GM21526 (cell line): ENCODE measurements at regions not wholly inside any gene's neighbourhood (a gene's known extent, or its start where the extent isn't known, plus 50 kb on each side); places are given as distances from the start of the nearest gene placed in this dataset.
"Not testable (repeated sequence)": the region's sequence is repeated elsewhere in the genome, so short reads cannot be mapped to it uniquely, and the experiment has no call there.

Experiments
- ATAC-seq: cut with Tn5 transposase; IDR thresholded peaks from one replicate; pipeline ENCODE4 v1.9.1; 2021; ENCODE audit warnings: moderate library complexity; ENCODE audit not compliant: unreplicated experiment, low FRiP score

DNA sequence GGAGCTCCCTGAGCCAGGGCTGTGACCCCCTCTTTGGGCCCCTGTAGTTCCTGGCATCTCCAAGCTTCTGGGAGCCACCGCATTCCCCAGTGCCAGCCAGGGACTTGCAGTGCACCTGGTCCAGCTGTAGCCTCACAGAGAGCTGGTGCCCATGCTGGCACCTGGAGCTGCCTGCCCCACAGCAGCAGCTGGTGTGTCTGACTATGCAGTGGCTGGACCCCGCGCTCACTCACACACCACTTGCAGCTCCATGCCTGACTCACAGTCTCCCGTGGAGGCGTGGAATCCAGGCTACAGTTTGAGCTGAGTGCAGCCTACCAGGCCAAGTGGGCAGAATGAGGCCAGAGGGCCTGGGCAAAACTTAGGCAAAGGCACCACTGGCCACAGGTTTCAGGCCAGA is 102.2 kb upstream of the NAMPT start:
- ATAC-seq = no peak

DNA sequence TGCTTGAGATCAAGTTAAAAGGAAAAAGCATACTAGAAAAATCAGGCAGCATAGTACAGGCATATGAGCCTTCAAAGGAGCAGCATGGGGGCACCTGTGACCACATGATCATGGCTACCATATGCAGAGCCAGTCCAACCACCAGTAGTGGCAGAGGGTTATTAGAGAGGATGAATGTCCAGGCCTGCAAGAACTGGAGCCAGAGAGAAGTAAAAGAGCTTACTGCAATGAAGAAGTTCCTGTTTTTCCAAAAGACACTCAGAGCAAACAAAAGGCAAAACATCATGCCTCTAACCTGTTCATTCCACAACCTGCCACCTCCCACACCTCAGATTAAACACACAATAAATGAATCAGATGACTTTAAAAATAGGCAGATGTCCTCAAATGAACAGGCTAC is 99.6 kb upstream of the NAMPT start:
- ATAC-seq = no peak

DNA sequence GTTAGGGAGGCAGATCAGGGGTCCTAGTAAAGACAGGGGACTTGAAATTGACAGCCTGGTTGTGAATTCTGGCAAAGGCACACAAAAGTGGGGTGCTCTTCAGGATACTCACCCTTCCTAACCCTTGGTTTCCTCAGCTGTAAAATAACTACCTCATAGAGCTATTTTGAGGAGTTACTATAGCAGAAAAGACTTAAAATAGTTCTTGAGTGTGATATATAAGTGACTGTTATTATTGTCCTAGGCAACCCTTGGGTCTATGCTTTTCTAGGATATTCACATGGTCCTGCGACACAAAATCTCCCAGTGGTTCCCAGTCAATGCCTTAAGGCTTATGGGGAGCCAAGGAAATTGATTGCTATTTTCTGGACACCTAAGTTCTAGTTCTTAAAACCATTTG is 98.1 kb upstream of the NAMPT start:
- ATAC-seq = no peak

DNA sequence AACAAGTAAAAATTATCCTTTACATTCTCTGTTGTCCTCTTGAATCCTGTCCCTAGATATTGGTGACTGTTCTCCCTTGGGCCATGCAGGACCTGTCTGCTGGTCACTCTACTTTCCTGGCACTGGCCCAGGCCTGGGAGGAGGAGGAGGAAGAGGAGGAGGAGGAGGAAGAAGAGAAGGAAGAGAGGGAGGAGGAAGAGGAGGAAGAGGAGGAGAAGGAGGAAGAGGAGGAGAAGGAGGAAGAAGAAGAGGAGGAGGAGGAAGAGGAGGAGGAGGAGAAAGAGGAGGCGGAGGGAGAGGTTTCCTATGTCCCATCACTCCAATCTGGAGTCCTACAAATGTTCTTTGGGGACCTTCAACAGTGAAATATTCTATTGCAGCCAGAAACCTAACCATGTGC is 97.3 kb upstream of the NAMPT start:
- no peak for ATAC-seq

DNA sequence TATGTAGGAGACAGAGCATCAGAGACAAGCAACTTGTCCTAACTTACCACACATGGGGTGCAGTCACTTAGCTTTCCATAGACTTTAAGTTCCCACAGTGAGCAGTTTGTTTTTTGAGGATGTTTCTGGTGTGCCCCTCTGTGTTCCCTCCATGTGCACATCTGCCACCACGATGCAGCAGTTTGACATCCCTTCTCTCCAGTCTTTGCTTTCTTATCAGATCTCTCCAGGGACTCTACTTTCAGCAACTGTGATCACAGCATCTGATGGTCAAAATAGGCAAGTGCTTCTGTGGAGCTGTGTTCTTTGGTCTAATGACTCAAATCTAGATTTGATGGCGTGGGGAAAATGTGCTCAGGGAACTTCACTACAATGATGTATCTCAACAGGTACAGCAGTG is 96.5 kb upstream of the NAMPT start:
- no peak for ATAC-seq

DNA sequence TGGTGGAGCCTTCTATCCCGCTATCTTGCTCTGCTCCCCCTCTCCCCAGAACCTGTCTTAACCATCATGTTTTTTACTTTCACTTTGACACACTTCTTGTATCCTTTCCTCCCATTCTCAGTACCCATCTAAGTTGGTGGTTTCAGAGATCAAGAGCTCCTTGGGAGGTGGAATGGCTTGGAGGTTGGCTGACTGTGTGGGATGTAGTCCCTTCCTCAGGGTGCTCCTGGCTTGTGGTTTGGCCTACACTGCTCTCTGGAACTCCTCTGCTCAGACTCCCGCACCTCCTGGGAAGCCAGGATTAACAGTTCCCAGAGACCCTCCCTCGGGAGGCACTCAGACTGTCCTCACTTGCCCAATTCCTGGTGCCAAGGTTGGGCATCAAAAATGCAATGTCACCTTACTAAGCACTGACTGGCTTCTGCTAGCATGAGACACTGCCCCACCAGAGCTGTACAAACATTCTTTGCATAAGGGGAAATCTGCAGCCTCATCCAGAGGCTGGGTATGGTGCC is 93.1 kb upstream of the NAMPT start:
- ATAC-seq = no peak

DNA sequence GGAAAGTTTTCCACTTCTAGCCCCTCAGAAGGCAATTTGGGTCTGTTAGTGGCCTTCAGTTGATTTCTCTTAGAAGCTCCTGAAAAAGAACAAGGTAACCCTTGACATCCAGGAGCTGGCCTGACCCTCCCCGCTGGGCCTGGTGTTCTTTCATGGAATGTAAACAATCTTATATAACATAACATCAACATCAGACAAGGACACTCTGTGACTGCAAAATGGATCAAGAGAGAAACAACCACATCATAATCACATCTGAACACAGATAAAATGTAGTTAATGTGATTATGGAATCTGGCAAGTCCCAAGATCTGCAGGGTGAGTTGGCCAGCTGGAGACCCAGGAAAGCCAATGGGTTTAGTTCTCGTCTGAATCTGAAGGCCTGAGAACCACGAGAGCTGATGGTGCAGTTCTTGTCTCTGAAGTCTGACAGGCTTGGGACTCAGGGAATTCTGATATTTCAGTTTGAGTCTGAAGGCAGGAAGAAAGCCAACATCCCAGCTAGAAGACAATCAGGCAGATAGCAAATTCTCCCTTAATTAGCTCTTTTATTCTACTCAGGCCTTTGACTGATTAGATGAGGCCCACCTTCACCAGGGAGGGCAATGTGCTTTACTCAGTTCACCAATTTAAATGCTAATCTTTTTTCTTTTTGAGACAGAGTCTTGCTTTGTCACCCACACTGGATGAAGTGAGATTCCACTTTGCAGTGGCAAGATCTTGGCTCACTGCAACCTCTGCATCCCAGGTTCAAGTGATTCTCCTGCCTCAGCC is 91.4 kb upstream of the NAMPT start:
- no peak for ATAC-seq

DNA sequence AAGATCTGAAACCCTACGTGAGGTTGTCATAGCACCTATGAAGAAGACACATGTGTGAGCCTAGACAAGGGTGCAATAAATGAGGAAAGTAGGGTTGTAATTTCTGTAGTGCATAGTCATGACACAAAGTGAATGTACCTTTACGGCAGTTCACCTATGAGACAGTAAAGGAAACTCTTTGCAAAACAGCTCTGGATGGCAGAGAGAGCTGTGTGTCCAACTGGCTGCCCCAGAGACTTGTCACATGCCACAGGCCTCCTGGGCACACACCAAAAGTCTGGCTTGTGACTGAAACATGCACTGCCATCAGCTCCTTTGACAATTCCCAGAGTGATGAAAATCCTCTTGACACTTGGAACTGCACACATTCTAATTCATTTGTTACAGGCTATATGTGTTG is 90.7 kb upstream of the NAMPT start:
- ATAC-seq = no peak

DNA sequence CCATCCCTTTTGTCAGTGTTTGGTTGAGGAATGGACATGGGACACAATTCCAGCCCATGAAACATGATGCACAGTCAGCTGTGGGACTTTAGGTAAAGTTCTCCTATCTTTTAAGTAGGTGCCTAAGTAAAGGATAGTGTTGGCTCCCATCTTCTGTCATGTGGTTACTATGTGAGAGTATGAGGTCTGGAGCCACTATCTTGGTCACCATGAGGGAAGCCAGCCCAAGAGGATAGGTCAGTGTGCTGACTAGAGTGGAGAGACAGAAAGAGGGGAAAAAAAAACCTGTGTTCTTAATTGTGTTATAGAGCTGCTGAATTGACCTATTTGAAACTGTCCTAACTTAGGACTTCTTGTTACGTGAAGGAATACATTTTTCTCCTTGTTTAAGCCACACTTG is 89.7 kb upstream of the NAMPT start:
- ATAC-seq = no peak

DNA sequence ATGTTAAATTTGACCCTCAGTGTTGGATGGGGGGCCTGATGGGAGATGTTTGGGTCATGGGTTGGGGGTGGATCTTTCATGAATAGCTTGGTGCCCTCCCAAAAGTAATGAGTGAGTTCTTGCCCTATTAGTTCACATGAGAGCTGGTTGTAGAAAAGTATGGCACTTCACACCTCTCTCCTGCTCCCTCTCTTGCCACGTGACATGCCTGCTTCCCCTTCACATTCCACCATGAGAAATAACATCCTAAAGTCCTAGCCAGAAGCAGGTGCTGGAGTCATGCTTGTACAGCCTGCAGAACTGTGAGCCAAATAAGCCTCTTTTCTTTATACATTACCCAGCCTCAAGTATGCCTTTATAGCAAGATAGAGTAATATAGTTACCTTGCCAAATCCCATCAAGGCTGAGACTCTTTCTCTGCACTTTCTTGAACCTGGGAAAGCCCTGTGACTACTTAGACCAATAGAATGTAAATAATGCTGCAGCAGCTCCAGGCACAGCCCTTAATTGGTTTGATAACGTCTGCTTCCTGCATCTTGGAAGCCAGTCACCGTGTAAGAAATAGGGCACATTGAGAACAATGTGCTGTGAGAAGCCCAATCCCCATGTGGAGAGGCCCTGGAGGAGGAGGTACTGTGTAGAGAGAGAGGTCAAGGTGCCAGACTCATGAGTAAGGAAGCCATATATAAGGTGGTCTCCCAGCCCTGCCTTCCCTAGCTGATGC is 88.0 kb upstream of the NAMPT start:
- no peak for ATAC-seq

DNA sequence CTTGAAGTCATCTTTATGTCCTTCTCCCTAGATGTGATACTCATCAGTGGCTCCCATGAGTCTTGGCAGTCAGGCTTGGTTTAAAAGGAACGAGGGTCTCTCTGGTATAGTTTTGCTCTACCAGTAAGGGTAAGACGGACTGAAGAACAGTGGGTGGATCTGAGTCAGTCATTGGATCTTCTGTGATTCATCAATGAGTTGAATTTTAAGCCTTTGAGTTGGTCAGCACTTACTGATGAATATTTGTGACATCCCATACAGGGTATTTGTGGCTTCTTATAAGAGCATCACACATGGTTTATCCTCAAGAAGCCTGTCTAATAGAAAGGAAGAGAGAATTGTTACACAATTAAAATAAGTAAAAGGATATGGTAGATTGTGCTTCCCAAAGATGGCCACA is 87.3 kb upstream of the NAMPT start:
- ATAC-seq = no peak

DNA sequence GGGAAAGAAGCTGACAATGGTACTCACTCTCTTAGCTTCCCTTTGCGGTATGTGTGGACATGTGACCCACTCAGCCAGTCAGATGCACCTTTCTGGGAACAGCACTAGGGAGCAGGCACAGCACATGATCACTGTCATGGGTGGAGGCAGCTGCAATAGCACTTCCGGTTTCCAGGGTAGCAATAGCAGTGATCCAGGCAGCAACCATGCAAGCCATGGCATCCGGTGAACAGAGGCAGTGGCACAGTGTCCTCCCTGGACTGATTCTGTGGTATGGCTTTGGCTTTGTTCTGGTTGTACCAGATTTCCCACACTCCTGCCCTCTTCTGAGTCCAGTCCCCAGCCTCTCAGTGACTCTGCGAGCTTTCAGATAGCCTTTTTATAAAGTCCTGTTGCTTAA is 86.8 kb upstream of the NAMPT start:
- ATAC-seq = no peak

DNA sequence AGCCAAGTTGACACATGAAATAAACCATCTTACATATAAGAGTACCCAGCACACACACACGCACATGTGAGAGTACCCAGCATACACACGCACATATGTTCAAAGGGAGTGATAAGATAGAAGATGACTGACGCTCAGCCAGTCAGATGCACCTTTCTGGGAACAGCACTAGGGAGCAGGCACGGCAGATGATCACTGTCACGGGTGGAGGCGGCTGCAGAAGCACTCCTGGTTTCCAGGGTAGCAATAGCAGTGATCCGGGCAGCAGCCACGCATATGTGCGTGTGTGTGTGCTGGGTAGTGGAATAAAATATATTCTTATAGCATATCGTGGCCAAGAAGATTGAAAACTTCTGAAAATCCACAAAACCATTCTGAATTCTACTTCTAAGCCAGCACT is 85.8 kb upstream of the NAMPT start:
- no peak for ATAC-seq

DNA sequence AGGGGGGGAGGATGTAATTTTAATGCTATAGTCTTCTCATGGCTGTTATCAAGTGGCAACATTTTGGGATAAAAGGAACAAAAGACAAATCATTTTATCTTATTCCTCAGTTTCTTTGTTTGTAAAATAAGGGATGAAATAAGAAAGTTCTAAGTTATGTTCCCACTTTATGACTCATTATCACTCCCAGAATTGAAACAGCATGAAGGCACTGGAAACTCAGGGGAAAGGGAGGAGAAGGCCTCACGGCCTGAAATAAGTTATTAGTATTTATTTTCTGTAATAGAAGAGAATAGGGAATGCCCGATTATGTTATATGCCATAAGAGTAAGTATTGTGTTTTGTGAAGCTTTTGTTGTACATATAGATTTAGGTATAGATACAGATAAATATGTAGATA is 85.0 kb upstream of the NAMPT start:
- no peak for ATAC-seq

DNA sequence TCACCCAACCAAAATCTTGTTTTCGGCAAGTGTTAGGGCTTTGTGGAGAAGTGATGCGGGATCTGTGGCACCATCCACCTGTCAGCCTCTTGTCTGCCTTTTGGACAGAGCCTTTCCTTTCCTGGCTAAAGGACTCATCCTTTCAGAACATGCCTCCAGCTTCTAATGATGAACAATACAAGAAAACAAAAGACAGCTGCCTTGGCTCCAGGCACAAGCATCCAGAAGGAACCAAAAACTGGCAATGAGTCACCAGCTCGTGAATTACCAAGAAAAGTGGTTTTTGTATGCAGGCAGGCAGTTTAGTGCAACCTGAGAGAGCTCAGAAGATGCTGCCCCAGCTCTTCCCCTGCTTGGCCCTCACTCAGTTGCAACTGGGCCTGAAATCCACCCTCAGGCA is 84.6 kb upstream of the NAMPT start:
- ATAC-seq = no peak

DNA sequence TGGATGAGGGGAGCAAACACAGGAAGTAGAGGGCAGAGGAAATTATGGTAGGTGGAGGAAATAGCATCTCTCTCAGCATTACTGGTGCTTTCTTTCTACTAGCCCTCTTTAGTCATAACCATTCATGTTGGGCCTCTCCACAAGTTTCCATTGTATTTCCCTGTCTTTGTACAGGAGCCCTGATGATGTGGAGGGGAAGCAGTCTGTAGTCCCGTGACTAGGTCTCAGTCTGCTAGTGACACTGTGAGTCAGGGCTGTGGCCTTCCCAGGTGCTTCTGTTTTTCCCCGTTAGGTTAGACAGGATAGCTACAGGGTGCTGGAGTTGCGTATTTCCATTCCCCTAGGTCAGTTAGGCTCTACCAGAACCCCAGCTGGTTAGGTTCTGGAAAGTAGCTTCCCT is 82.9 kb upstream of the NAMPT start:
- ATAC-seq = no peak

DNA sequence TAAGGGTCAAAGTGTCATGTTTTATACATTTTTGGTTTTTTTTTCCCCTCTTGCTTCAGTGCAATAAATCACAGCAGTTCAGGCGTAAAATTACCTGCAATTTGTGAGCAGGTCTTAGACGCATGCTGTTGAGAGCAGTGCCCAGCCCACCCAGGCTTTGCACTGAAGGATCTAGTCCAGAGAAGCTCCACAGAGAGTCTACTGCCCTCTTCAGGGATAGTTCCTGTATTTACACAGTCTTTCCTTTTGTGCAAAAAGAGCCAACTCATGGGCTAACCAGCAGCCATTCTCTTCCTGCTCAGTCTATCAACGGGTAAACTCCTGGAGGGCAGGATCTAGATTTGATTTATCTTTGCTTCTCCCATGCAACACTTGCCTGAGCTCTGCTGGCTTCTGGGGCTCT is 82.2 kb upstream of the NAMPT start:
- ATAC-seq = no peak

DNA sequence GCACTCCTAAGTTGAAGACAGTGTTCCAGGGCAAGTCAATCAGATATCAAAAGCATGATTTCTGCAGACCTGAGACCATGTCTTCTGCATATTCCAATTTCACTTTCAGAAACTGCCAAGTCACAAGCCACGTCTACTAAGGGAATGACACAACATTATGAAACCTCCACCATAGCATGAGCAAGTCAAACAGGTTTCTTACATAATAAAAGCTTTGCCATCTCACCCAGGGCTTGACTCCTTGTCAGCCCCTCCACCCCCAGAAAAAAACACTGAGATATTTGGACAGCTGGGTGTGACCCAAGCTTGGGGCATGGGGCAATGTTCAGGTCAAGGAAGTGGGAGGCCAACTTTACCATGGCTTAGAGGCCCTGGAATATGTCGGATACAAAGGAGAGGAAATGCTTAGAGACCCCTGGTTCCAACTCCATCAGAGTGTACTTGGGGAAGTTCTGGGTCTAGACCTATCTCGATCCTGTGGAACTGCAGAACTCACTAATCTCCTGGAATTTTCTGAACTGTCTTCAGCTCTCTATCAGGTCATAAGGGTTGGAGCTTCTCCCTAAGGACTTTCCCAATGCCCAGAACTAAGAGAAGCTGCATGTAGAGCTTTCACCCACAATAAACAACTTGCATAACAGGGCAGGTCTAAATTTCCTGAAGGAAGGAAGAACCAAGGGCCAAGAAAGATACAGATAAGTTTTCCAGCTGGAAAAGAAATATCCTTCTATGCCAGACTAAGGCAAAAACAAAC is 80.6 kb upstream of the NAMPT start:
- ATAC-seq = no peak

DNA sequence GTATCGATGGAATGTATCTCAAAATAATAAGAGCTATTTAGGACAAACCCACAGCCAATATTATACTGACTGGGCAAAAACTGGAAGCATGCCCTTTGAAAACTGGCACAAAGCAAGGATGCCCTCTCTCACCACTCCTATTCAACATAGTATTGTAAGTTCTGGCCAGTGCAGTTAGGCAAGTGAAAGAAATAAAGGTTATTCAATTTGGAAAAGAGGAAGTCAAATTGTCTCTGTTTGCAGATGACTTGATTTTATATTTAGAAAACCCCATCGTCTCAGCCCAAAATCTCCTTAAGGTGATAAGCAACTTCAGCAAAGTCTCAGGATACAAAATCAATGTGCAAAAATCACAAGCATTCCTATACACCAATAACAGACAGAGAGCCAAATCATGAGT is 77.7 kb upstream of the NAMPT start:
- not testable (repeated sequence) for ATAC-seq

DNA sequence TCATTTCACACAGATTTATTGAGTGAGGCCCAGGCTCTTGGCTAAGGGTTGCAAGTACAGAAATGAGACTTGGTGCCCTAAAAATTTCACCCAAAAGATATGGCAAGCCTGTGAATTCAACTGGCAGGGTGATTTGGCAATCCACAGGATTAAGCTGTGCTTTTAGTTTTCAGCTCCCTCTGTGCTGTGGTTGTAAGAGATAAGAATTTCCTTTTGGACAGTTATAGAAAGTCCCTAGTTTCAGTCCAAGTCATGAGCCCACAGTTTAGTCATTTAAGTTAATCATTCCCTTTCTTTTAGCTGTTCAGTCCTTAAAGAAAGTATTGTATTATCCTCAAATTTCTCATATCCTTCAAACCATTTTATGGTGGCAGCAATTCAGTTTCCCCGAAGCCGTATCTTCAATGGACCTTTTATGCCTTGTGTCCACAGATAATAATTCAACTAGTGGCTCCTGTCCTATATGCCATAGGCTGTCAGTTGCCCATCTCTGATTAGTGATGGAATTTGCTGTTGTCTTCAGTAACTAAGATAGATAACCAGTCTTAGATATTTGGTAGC is 73.4 kb upstream of the NAMPT start:
- ATAC-seq = no peak

DNA sequence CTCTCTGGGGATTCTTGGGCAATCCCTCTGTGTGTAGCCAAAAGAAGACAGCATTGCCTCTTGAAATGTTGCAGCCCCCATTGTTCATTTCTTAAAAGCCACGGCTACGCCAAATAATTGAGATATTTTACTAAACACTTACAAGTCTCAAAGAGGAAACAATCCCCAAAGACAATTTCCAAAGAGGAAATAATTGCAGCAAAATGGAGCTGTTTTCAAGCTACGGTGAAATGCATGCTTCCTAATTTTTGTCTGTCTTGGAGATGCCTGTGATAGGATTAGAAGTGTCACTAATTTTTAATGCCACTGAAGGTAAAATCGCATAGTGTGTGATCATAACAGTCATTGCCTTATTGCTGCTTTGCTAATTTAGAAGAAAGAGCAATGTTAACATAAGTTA is 72.9 kb upstream of the NAMPT start:
- ATAC-seq = no peak
